ENCODE measurements at regions not wholly inside any gene's neighbourhood (a gene's known extent, or its start where the extent isn't known, plus 50 kb on each side); places are given as distances from the start of the nearest gene placed in this dataset.

GRCh38 chr1:187275985-187276575, 447.3 kb downstream of the PLA2G4A start:
- DNase-seq (ENCODE audit: low read depth) = no peak
- no peak overlapping the region for H3K4me3 ChIP-seq (ENCODE audit: low read depth, low read length)
- no peak for TF ChIP-seq CTCF (IDR thresholded peaks at IDR 0.05; ENCODE audit: low read depth, low read length, missing control alignments)
- in situ Hi-C loops (cut with HindIII; ENCODE audit: low sequenced_read_pairs) = no loop called here

GRCh38 chr1:187276677-187277076, 447.9 kb downstream of the PLA2G4A start:
- no peak for DNase-seq (ENCODE audit: low read depth)
- H3K4me3 ChIP-seq (ENCODE audit: low read depth, low read length) = no peak overlapping the region
- TF ChIP-seq CTCF (IDR thresholded peaks at IDR 0.05; ENCODE audit: low read depth, low read length, missing control alignments) = no peak
- in situ Hi-C loops (cut with HindIII; ENCODE audit: low sequenced_read_pairs) = no loop called here

- TF ChIP-seq CTCF (IDR thresholded peaks at IDR 0.05; ENCODE audit: low read depth, low read length, missing control alignments) = no peak
- in situ Hi-C loops (cut with HindIII; ENCODE audit: low sequenced_read_pairs) = no loop called here
- no peak for DNase-seq (ENCODE audit: low read depth)
- no peak overlapping the region for H3K4me3 ChIP-seq (ENCODE audit: low read depth, low read length)
These were observed 451.3 kb downstream of the PLA2G4A start for GRCh38 chr1:187280031-187280430.

GRCh38 chr1:187281085-187281484, 452.3 kb downstream of the PLA2G4A start:
- no peak for TF ChIP-seq CTCF (IDR thresholded peaks at IDR 0.05; ENCODE audit: low read depth, low read length, missing control alignments)
- in situ Hi-C loops (cut with HindIII; ENCODE audit: low sequenced_read_pairs) = no loop called here

GRCh38 chr1:187283984-187284383, 455.2 kb downstream of the PLA2G4A start:
- in situ Hi-C loops (cut with HindIII; ENCODE audit: low sequenced_read_pairs) = no loop called here
- TF ChIP-seq CTCF (IDR thresholded peaks at IDR 0.05; ENCODE audit: low read depth, low read length, missing control alignments) = no peak
- no peak overlapping the region for H3K4me3 ChIP-seq (ENCODE audit: low read depth, low read length)
- no peak for DNase-seq (ENCODE audit: low read depth)

More at GRCh38 chr1:187281085-187281484, 452.3 kb downstream of the PLA2G4A start:
- DNase-seq (ENCODE audit: low read depth) = no peak
- H3K4me3 ChIP-seq (ENCODE audit: low read depth, low read length) = no peak overlapping the region

- no peak for DNase-seq (ENCODE audit: low read depth)
- TF ChIP-seq CTCF (IDR thresholded peaks at IDR 0.05; ENCODE audit: low read depth, low read length, missing control alignments) = no peak
- in situ Hi-C loops (cut with HindIII; ENCODE audit: low sequenced_read_pairs) = no loop called here
- H3K4me3 ChIP-seq (ENCODE audit: low read depth, low read length) = no peak overlapping the region
These were observed 465.9 kb downstream of the PLA2G4A start for GRCh38 chr1:187294421-187295201.
